Calu3 (cell line): ENCODE measurements at regions not wholly inside any gene's neighbourhood (a gene's known extent, or its start where the extent isn't known, plus 50 kb on each side); places are given as distances from the start of the nearest gene placed in this dataset.

Experiments used
- BruUV-seq: library from RNA; stranded (reverse); fragments of 400-500 nt; replicated peaks from 2 replicates; lab custom pipeline; 2021; lab: Mats Ljungman, UMichigan
- CTCF ChIA-PET: fragments of 300-600 bp; sonication (Branson Sonifier 250); formaldehyde crosslinking; loops from one replicate; lab custom pipeline; 2022; ENCODE audit warnings: antibody characterized with exemption; lab: Charles Lee
- DNase-seq: peaks from one replicate; pipeline ENCODE4 v3.0.0; 2022
- H3K27ac Mint-ChIP-seq: one replicate; pipeline ENCODE4 v1.8.0; 2022; ENCODE audit warnings: mixed read lengths; ENCODE audit not compliant: unreplicated experiment
- H3K27me3 Mint-ChIP-seq: one replicate; pipeline ENCODE4 v1.8.0; 2022; ENCODE audit warnings: mixed read lengths; ENCODE audit not compliant: unreplicated experiment
- H3K36me3 Mint-ChIP-seq: one replicate; pipeline ENCODE4 v1.8.0; 2022; ENCODE audit warnings: mild to moderate bottlenecking, moderate library complexity, mixed read lengths; ENCODE audit not compliant: insufficient read depth, unreplicated experiment
- H3K4me1 Mint-ChIP-seq: one replicate; pipeline ENCODE4 v1.8.0; 2022; ENCODE audit warnings: mild to moderate bottlenecking, low read depth, mixed read lengths; ENCODE audit not compliant: unreplicated experiment
- H3K4me3 Mint-ChIP-seq: one replicate; pipeline ENCODE4 v1.8.0; 2022; ENCODE audit warnings: mild to moderate bottlenecking, low read depth, moderate library complexity, mixed read lengths; ENCODE audit not compliant: unreplicated experiment
- H3K9me3 Mint-ChIP-seq: one replicate; pipeline ENCODE4 v1.8.0; 2022; ENCODE audit warnings: low read depth, mixed read lengths; ENCODE audit not compliant: unreplicated experiment
- intact Hi-C: fragments of 100-400 bp; cut with micrococcal nuclease; formaldehyde crosslinking; loops from one replicate; pipeline ENCODE4 v1.10.0; 2022; ENCODE audit not compliant: unreplicated experiment
- TF ChIP-seq, protein P1 (sequence below): fragments of 200-600 bp; IDR thresholded peaks from one replicate; pipeline ENCODE4 v1.8.0; 2022; ENCODE audit warnings: antibody characterized with exemption; ENCODE audit not compliant: unreplicated experiment

DNA sequence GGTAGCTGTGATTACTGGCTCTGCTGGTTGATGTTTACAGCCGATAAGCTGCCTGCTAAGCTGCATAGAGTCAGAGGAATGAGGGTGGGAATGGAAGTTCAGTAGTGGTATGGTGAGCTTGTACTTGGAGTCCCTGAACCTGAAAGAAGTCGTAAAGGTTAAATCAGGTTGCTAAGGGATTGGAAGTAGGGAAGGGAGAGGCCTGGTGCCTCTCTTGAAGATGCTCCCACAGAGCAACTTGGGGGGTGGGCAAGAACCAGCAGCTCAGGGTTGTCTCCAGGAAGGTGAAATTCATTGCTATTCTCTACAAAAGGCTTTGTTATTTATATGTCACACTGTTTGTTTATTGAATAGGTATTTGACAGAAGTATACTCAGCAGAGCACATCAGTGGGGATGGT lies 73.8 kb upstream of the OLFM4 start:
- H3K9me3 Mint-ChIP-seq = no peaks in the 10 kb centered on the region
- BruUV-seq = no TSS peak
- intact Hi-C loops = no loop called here
- H3K27ac Mint-ChIP-seq = no peak overlapping the region
- CTCF ChIA-PET = interaction anchor here (0.9 kb wide), 1 partner anchor 13 kb away, joined by 3 read pairs; no protein-coding TSS in a partner anchor
- no peaks in the 10 kb centered on the region for H3K36me3 Mint-ChIP-seq
- H3K4me1 Mint-ChIP-seq = no peaks in the 10 kb centered on the region
- H3K27me3 Mint-ChIP-seq = no peaks in the 10 kb centered on the region
- no peak overlapping the region for H3K4me3 Mint-ChIP-seq
- TF ChIP-seq, protein P1, sequence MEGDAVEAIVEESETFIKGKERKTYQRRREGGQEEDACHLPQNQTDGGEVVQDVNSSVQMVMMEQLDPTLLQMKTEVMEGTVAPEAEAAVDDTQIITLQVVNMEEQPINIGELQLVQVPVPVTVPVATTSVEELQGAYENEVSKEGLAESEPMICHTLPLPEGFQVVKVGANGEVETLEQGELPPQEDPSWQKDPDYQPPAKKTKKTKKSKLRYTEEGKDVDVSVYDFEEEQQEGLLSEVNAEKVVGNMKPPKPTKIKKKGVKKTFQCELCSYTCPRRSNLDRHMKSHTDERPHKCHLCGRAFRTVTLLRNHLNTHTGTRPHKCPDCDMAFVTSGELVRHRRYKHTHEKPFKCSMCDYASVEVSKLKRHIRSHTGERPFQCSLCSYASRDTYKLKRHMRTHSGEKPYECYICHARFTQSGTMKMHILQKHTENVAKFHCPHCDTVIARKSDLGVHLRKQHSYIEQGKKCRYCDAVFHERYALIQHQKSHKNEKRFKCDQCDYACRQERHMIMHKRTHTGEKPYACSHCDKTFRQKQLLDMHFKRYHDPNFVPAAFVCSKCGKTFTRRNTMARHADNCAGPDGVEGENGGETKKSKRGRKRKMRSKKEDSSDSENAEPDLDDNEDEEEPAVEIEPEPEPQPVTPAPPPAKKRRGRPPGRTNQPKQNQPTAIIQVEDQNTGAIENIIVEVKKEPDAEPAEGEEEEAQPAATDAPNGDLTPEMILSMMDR = no peak
- no peak for DNase-seq

GRCh38 chr13:52950436-52950956 lies 78.1 kb upstream of the OLFM4 start:
- CTCF ChIA-PET = no interaction called here
- TF ChIP-seq, protein P1 = no peak
- Mint-ChIP-seq H3K36me3 (no peaks in the 10 kb centered on the region), H3K27ac (no peak overlapping the region), H3K27me3 (no peaks in the 10 kb centered on the region), H3K4me3 (no peak overlapping the region), H3K9me3 (no peaks in the 10 kb centered on the region), H3K4me1 (no peaks in the 10 kb centered on the region)
- no TSS peak for BruUV-seq
- intact Hi-C loops = no loop called here
- DNase-seq = no peak

DNA sequence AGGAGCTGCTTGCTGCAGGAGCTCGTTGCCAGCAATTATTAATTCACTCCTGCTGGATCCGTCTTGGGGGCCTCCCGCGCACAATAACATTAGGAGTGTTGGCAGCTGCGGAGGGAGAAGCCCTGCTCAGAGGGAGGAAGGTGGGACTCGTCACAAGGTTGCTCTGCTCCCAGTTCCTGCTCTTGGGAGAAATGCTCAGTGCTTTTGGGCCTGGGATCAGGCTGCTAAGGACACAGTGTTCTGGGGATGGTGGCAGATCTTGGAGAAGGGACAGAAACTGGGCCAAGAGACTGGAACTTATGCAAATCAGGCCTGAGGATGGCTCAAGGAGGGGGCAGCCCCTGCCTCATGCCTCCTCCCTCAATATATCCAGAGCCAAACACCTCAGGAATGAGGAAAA lies 78.9 kb upstream of the OLFM4 start:
- no peak for DNase-seq
- Mint-ChIP-seq H3K4me1 (no peaks in the 10 kb centered on the region), H3K9me3 (no peaks in the 10 kb centered on the region), H3K27me3 (peaks cover 3% of the 10 kb centered on the region), H3K36me3 (no peaks in the 10 kb centered on the region), H3K27ac (no peak overlapping the region), H3K4me3 (no peak overlapping the region)
- CTCF ChIA-PET = no interaction called here
- BruUV-seq = no TSS peak
- intact Hi-C loops = no loop called here
- TF ChIP-seq, protein P1 = no peak

- no peaks in the 10 kb centered on the region for H3K4me1 Mint-ChIP-seq
- TF ChIP-seq, protein P1 = no peak
- no peak overlapping the region for H3K27ac Mint-ChIP-seq
- H3K9me3 Mint-ChIP-seq = no peaks in the 10 kb centered on the region
- H3K36me3 Mint-ChIP-seq = no peaks in the 10 kb centered on the region
- BruUV-seq = no TSS peak
- CTCF ChIA-PET = no interaction called here
- intact Hi-C loops = no loop called here
- no peak for DNase-seq
- peaks cover 10% of the 10 kb centered on the region for H3K27me3 Mint-ChIP-seq
- H3K4me3 Mint-ChIP-seq = no peak overlapping the region
Observed at GRCh38 chr13:52949044-52949443, 79.6 kb upstream of the OLFM4 start.
